ENCODE measurements at regions not wholly inside any gene's neighbourhood (a gene's known extent, or its start where the extent isn't known, plus 50 kb on each side); places are given as distances from the start of the nearest gene placed in this dataset.

DNA sequence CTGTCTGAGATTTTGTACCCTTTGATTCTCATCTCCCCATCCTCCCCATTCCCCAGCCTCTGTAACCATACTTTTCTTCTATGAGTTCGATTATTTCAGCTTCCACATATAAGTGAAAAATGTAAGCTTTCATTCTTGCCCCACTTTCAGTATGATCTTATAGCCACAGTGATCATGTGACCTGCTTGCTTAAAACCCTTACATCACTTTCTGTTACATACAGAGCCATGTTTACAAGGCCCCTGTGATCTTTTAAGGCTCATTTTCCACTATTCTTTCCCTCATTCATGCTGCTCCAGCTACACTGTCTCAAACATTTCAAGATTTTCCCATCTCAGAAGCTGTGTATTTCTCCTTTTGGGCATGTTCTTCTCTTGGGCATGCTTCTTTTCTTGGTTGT lies 147.7 kb downstream of the DCK start:
- CTCF ChIA-PET = interaction anchor here (1.4 kb wide), 1 partner anchor 10 kb away, joined by 7 read pairs; no protein-coding TSS in a partner anchor
- no peak for DNase-seq (ENCODE audit: low read depth, low spot score)
- TF ChIP-seq, protein P1, sequence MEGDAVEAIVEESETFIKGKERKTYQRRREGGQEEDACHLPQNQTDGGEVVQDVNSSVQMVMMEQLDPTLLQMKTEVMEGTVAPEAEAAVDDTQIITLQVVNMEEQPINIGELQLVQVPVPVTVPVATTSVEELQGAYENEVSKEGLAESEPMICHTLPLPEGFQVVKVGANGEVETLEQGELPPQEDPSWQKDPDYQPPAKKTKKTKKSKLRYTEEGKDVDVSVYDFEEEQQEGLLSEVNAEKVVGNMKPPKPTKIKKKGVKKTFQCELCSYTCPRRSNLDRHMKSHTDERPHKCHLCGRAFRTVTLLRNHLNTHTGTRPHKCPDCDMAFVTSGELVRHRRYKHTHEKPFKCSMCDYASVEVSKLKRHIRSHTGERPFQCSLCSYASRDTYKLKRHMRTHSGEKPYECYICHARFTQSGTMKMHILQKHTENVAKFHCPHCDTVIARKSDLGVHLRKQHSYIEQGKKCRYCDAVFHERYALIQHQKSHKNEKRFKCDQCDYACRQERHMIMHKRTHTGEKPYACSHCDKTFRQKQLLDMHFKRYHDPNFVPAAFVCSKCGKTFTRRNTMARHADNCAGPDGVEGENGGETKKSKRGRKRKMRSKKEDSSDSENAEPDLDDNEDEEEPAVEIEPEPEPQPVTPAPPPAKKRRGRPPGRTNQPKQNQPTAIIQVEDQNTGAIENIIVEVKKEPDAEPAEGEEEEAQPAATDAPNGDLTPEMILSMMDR (IDR thresholded peaks at IDR 0.05; ENCODE audit: insufficient read depth, low read length, missing control alignments) = no peak
- POLR2A ChIA-PET = no interaction called here
- no peak overlapping the region for H3K4me3 ChIP-seq (ENCODE audit: low read depth, low read length)

DNA sequence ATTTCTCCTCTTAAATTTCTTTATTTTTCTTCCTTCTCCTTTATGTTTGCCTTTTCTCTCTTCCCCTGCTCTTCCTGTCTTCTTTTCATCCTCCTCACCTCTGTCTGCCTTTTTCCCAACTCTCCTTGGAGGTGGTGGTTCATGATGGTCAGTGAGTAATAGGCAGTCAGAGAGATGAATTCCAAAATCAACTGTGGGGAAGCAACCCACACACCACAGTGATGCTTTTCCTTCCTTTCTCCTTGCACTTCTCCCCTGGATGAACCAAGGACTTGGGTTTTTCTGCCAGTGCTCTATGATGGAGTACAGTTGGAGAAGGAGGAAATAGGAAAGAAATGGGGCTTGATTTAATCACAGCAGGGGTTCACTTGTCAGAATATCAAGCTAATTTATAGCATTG lies 153.8 kb downstream of the DCK start:
- no peak for DNase-seq (ENCODE audit: low read depth, low spot score)
- TF ChIP-seq, protein P1 (IDR thresholded peaks at IDR 0.05; ENCODE audit: insufficient read depth, low read length, missing control alignments) = no peak
- ChIA-PET CTCF (interaction anchor here (1.4 kb wide), 1 partner anchor 16 kb away, joined by 3 read pairs; no protein-coding TSS in a partner anchor), POLR2A (no interaction called here)
- H3K4me3 ChIP-seq (ENCODE audit: low read depth, low read length) = no peak overlapping the region

DNA sequence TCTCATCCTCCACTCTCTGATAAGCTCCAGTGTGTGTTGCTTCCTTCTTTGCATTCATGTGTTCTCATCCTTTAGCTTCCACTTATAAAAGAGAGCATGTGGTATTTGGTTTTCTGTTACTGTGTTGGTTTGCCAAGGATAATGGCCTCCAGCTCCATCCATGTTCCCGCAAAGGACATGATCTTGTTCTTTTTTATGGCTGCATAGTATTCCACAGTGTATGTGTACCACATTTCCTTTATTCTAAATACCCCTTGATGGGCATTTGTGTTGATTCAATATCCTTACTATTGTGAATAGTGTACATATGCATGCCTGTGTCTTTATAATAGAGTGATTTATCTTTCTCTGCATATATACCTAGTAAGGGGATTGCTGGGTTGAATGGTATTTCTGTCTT lies 155.1 kb downstream of the DCK start:
- TF ChIP-seq, protein P1 (IDR thresholded peaks at IDR 0.05; ENCODE audit: insufficient read depth, low read length, missing control alignments) = no peak
- ChIA-PET CTCF (interaction anchor here (1.1 to 1.6 kb wide), 6 partner anchors 9 to 565 kb away, joined by 3 to 4 read pairs (median 4); no protein-coding TSS in a partner anchor), POLR2A (no interaction called here)
- no peak overlapping the region for H3K4me3 ChIP-seq (ENCODE audit: low read depth, low read length)
- DNase-seq (ENCODE audit: low read depth, low spot score) = no peak

DNA sequence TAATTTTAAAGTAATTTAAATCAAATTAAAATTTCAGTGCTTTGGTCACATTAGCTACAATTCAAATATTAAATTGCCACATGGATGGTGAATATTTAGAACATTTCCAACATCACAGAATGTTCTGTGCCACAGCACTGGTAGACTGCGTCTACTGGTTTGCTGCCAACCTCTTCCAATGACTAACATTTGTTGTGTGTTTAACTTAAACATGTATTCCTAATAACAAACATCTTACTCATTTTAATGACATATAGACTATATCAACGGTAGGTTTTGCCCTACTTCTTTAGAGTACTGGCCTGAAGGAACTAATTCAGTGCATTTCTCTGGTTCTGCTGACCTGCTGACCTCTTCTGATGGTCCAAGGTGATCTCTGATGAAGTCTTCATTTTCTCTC lies 157.6 kb downstream of the DCK start:
- ChIA-PET POLR2A (no interaction called here), CTCF (no interaction called here)
- DNase-seq (ENCODE audit: low read depth, low spot score) = no peak

DNA sequence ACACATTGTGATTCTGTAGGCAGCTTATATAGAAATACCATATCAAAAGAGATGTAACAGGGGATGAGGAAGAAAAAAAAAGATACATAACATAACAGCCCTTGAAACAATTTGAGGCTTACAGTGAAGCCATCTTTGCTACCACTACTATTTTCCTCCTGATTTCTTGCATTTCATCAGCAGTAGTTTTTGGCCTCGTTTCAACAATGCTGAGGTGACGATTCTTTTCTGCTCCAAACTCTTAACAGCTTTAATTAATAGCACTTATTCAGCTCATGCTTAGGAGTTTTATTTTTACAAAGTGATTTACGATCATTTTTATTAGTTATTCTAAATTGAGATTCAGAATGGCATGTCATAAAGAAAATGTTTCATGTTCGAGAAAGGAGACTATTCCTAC lies 163.2 kb downstream of the DCK start:
- no peak for DNase-seq (ENCODE audit: low read depth, low spot score)
- CTCF ChIA-PET = interaction anchor here (2.0 kb wide), 1 partner anchor 27 kb away, joined by 6 read pairs; no protein-coding TSS in a partner anchor
- TF ChIP-seq, protein P1 (IDR thresholded peaks at IDR 0.05; ENCODE audit: insufficient read depth, low read length, missing control alignments) = no peak
- H3K4me3 ChIP-seq (ENCODE audit: low read depth, low read length) = no peak overlapping the region
- POLR2A ChIA-PET = no interaction called here

More for the DNA sequence above, 157.6 kb downstream of the DCK start:
- TF ChIP-seq, protein P1 (IDR thresholded peaks at IDR 0.05; ENCODE audit: insufficient read depth, low read length, missing control alignments) = no peak
- no peak overlapping the region for H3K4me3 ChIP-seq (ENCODE audit: low read depth, low read length)

DNA sequence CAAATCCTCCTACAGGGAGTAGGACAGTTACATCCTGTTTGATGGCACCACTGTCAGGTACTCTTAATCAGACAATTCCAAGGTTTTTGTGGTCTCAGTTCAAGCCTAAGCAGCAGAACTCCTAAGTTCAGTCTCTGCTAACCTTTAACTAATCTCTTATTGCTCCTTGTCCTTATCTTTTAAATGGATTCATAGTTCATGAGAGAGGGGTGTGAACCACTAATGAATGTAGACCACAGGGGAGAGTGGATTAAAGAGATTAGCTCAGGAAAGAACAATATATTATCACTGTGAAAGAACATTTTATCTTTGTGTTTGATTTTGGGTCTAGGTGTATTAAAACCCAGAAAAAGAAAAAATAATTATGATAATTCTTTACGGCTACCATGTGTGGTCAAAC lies 168.9 kb downstream of the DCK start:
- no peak overlapping the region for H3K4me3 ChIP-seq (ENCODE audit: low read depth, low read length)
- ChIA-PET POLR2A (no interaction called here), CTCF (interaction anchor here (1.0 kb wide), 1 partner anchor 15 kb away, joined by 3 read pairs; no protein-coding TSS in a partner anchor)
- DNase-seq (ENCODE audit: low read depth, low spot score) = no peak
- TF ChIP-seq, protein P1 (IDR thresholded peaks at IDR 0.05; ENCODE audit: insufficient read depth, low read length, missing control alignments) = no peak

Data from AG04449 (cell line).